ENCODE measurements at regions not wholly inside any gene's neighbourhood (a gene's known extent, or its start where the extent isn't known, plus 50 kb on each side); places are given as distances from the start of the nearest gene placed in this dataset.

GRCh38 chr4:23458054-23458453 lies 431.8 kb downstream of the PPARGC1A start:
- Histone ChIP-seq H3K9me3 (ENCODE audit: control extremely low read depth in 1 of 3, control insufficient read depth in 2 of 3, insufficient read depth in 1 of 3, low read length in 2 of 3) (peaks cover 0 to 3% (median 0%) of the 10 kb centered on the region in 3 donors), H3K27me3 (replicated peaks in 1 of 4; ENCODE audit: control extremely low read depth in 1 of 4, control insufficient read depth in 3 of 4, insufficient read depth in 4 of 4, low read length in 3 of 4) (no peaks in the 10 kb centered on the region), H3K4me3 (ENCODE audit: control extremely low read depth in 1 of 5, extremely low read depth in 1 of 5, insufficient read depth in 1 of 5, low read depth in 2 of 5, low read length in 4 of 5) (no peak overlapping the region), H3K9ac (ENCODE audit: low read length) (no peak overlapping the region), H3K36me3 (replicated peaks in 1 of 2; ENCODE audit: control extremely low read depth in 1 of 2, control insufficient read depth in 1 of 2, extremely low read depth in 1 of 2, insufficient read depth in 2 of 2, low read length in 1 of 2) (no peaks in the 10 kb centered on the region), H2AFZ (ENCODE audit: insufficient read depth, low read depth, low read length, poor library complexity, severe bottlenecking) (no peak overlapping the region), H3K4me1 (ENCODE audit: control insufficient read depth in 2 of 2, insufficient read depth in 2 of 2, low read length in 2 of 2) (no peaks in the 10 kb centered on the region), H4K20me1 (ENCODE audit: control insufficient read depth, insufficient read depth, low read length, poor library complexity, severe bottlenecking) (no peaks in the 10 kb centered on the region), H3K27ac (ENCODE audit: low read length in 2 of 2) (no peak overlapping the region), H3K4me2 (replicated peaks; ENCODE audit: low read depth, low read length, poor library complexity, severe bottlenecking) (no peak overlapping the region), H3K79me2 (ENCODE audit: control insufficient read depth, insufficient read depth, low read length) (no peaks in the 10 kb centered on the region)
- TF ChIP-seq CTCF (IDR thresholded peaks at IDR 0.05): no peak
- TF ChIP-seq EZH2 (IDR thresholded peaks at IDR 0.05; ENCODE audit: borderline replicate concordance, insufficient read depth, low read depth, low read length, poor library complexity, severe bottlenecking): no peak
- WGBS (ENCODE audit: insufficient coverage): no CpG with 5 or more reads among the region's 1 CpG
- Mint-ChIP-seq H3K4me3 (no peak overlapping the region), H3K9me3 (ENCODE audit: insufficient read depth) (peaks cover 3% of the 10 kb centered on the region), H3K27me3 (no peaks in the 10 kb centered on the region), H3K27ac (no peak overlapping the region), H3K4me1 (no peaks in the 10 kb centered on the region)
- ChIA-PET CTCF (no interaction called here), POLR2A (no interaction called here)
- DNase-seq: no peak
- ATAC-seq (ENCODE audit: low read depth): no peak
- intact Hi-C loops (cut with micrococcal nuclease): no loop called here

DNA sequence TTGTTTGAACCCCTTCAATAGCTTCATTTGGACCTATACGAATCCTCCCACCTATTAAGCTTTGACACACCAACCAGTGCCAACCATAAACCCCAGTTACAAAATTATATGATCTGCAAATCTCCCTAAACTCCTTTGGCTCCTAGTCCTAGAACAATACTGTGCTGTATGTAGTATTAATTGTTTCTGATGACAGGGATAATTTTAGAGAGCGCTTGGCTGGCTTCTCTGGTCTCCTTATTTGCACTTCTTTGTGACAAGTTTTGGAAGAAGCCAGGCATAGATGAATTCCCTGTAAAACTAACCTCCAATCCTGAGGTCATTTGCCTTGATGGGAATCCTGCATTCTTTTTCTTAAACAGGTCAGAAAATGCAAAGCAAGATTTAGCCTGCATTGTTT lies 433.0 kb downstream of the PPARGC1A start:
- Histone ChIP-seq H3K9me3 (ENCODE audit: control extremely low read depth in 1 of 3, control insufficient read depth in 2 of 3, insufficient read depth in 1 of 3, low read length in 2 of 3) (no peaks in the 10 kb centered on the region), H3K4me3 (ENCODE audit: control extremely low read depth in 1 of 5, extremely low read depth in 1 of 5, insufficient read depth in 1 of 5, low read depth in 2 of 5, low read length in 4 of 5) (no peak overlapping the region), H3K27ac (ENCODE audit: low read length in 2 of 2) (no peak overlapping the region), H3K27me3 (replicated peaks in 1 of 4; ENCODE audit: control extremely low read depth in 1 of 4, control insufficient read depth in 3 of 4, insufficient read depth in 4 of 4, low read length in 3 of 4) (no peaks in the 10 kb centered on the region), H3K79me2 (ENCODE audit: control insufficient read depth, insufficient read depth, low read length) (no peaks in the 10 kb centered on the region), H4K20me1 (ENCODE audit: control insufficient read depth, insufficient read depth, low read length, poor library complexity, severe bottlenecking) (no peaks in the 10 kb centered on the region), H3K36me3 (replicated peaks in 1 of 2; ENCODE audit: control extremely low read depth in 1 of 2, control insufficient read depth in 1 of 2, extremely low read depth in 1 of 2, insufficient read depth in 2 of 2, low read length in 1 of 2) (no peaks in the 10 kb centered on the region), H3K4me2 (replicated peaks; ENCODE audit: low read depth, low read length, poor library complexity, severe bottlenecking) (no peak overlapping the region), H3K9ac (ENCODE audit: low read length) (no peak overlapping the region), H3K4me1 (ENCODE audit: control insufficient read depth in 2 of 2, insufficient read depth in 2 of 2, low read length in 2 of 2) (no peaks in the 10 kb centered on the region), H2AFZ (ENCODE audit: insufficient read depth, low read depth, low read length, poor library complexity, severe bottlenecking) (no peak overlapping the region)
- ChIA-PET POLR2A (no interaction called here), CTCF (no interaction called here)
- DNase-seq (no peak), ATAC-seq (ENCODE audit: low read depth) (no peak)
- H3K4me3 Mint-ChIP-seq: no peak overlapping the region
- 83% methylated on average over 1 of the region's 2 CpGs for WGBS (ENCODE audit: insufficient coverage)
- peaks cover 4% of the 10 kb centered on the region for H3K9me3 Mint-ChIP-seq (ENCODE audit: insufficient read depth)
- H3K27ac Mint-ChIP-seq: no peak overlapping the region
- no peaks in the 10 kb centered on the region for H3K27me3 Mint-ChIP-seq
- no peak for TF ChIP-seq CTCF (IDR thresholded peaks at IDR 0.05)
- TF ChIP-seq EZH2 (IDR thresholded peaks at IDR 0.05; ENCODE audit: borderline replicate concordance, insufficient read depth, low read depth, low read length, poor library complexity, severe bottlenecking): no peak
- intact Hi-C loops (cut with micrococcal nuclease): no loop called here
- no peaks in the 10 kb centered on the region for H3K4me1 Mint-ChIP-seq
